Stomach (tissue), 8 donors: ENCODE measurements at regions not wholly inside any gene's neighbourhood (a gene's known extent, or its start where the extent isn't known, plus 50 kb on each side); places are given as distances from the start of the nearest gene placed in this dataset.
"Not testable (repeated sequence)": the region's sequence is repeated elsewhere in the genome, so short reads cannot be mapped to it uniquely, and the experiment has no call there.

Experiments
- DNase-seq, 2 donors: peaks; one replicate each; pipeline versions ENCODE4 v3.0.0 to v3.0.0-alpha.2; 2013 to 2019
- H3K27ac ChIP-seq, 5 donors: fragments of 200-600 bp in 4 of 5; sonication (generic) in 4 of 5; one replicate each; pipeline ENCODE4 v1.5.1; 2013 to 2019; ENCODE audit warnings: mild to moderate bottlenecking in 1 of 5, moderate library complexity in 1 of 5
- H3K27me3 ChIP-seq, 3 donors: fragments of 200-600 bp; sonication (generic); one replicate each; pipeline ENCODE4 v1.5.1; 2017 to 2019; ENCODE audit warnings: mixed run types in 1 of 3
- H3K36me3 ChIP-seq, 4 donors: fragments of 200-600 bp; sonication (generic); 1 replicate in 3 of 4; 2 replicates in 1 of 4; pipeline ENCODE4 v1.5.1; 2016 to 2019
- H3K4me1 ChIP-seq, 4 donors: fragments of 200-600 bp; sonication (generic); one replicate each; pipeline ENCODE4 v1.5.1; 2016 to 2019
- H3K4me3 ChIP-seq, 4 donors: fragments of 200-600 bp; sonication (generic) in 3 of 4; one replicate each; pipeline ENCODE4 v1.5.1; 2016 to 2019; ENCODE audit warnings: mild to moderate bottlenecking in 1 of 4
- H3K9me3 ChIP-seq, 4 donors: fragments of 200-600 bp; sonication (generic); one replicate each; pipeline ENCODE4 v1.5.1; 2016 to 2019
- EP300 ChIP-seq: sonication (generic); formaldehyde crosslinking; IDR thresholded peaks from one replicate; pipeline ENCODE4 v1.6.1; 2017; ENCODE audit warnings: antibody characterized with exemption
- POLR2A ChIP-seq, 4 donors: fragments of 450-650 bp; IDR thresholded peaks; one replicate each; pipeline ENCODE4 v1.6.1; 2016; ENCODE audit warnings: antibody characterized with exemption in 4 of 4, control low read depth in 2 of 4, mild to moderate bottlenecking in 1 of 4, moderate library complexity in 1 of 4
- POLR2AphosphoS5 ChIP-seq, 3 donors: sonication (generic); formaldehyde crosslinking; IDR thresholded peaks; one replicate each; pipeline ENCODE4 v1.6.1; 2016; ENCODE audit warnings: antibody characterized with exemption in 3 of 3
- WGBS, 5 donors: extraction: QIAGEN DNeasy Blood & Tissue Kit in 3 of 5; methylation state at CpG; one replicate each; pipeline versions ENCODE4 v1.1.5 to v1.1.7; 2013 to 2018; 5-methylcytosine and 5-hydroxymethylcytosine counted together
- intact Hi-C: fragments of 100-400 bp; cut with DNase I; formaldehyde crosslinking; loops from one replicate; pipeline ENCODE4 v1.15.1; 2023; ENCODE audit warnings: low total_unique reads
- TF ChIP-seq, protein P1 (sequence below), 7 experiments: fragments of 450-650 bp in 4 of 7; fragments of 200-600 bp in 3 of 7; sonication (generic) in 3 of 7; IDR thresholded peaks; one replicate each; pipeline ENCODE4 v1.5.1; 2016 to 2019; ENCODE audit warnings: antibody characterized with exemption in 7 of 7, control low read depth in 2 of 7, mild to moderate bottlenecking in 1 of 7
- donor health status: healthy with polysubstance abuse.
- donor health status: Bipolar disorder and iron deficiency.
- donor health status: healthy.

- 48 to 53% (median 52%) methylated on average over 14 of the region's 14 CpGs for WGBS, 5 donors
- DNase-seq = peak; percentile 34 to 87
- H3K27me3 ChIP-seq, H3K27ac ChIP-seq, H3K4me3 ChIP-seq, H3K9me3 ChIP-seq, H3K36me3 ChIP-seq, intact Hi-C loops, H3K4me1 ChIP-seq: not testable (repeated sequence)
- TF ChIP-seq, protein P1, sequence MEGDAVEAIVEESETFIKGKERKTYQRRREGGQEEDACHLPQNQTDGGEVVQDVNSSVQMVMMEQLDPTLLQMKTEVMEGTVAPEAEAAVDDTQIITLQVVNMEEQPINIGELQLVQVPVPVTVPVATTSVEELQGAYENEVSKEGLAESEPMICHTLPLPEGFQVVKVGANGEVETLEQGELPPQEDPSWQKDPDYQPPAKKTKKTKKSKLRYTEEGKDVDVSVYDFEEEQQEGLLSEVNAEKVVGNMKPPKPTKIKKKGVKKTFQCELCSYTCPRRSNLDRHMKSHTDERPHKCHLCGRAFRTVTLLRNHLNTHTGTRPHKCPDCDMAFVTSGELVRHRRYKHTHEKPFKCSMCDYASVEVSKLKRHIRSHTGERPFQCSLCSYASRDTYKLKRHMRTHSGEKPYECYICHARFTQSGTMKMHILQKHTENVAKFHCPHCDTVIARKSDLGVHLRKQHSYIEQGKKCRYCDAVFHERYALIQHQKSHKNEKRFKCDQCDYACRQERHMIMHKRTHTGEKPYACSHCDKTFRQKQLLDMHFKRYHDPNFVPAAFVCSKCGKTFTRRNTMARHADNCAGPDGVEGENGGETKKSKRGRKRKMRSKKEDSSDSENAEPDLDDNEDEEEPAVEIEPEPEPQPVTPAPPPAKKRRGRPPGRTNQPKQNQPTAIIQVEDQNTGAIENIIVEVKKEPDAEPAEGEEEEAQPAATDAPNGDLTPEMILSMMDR (IDR thresholded peaks at IDR 0.05) = peak in 5 of 7 experiments; percentile 55 to 68 (median 63)
Measured at GRCh38 chr11:128031538-128032134, 555.7 kb downstream of the ETS1 start.

DNA sequence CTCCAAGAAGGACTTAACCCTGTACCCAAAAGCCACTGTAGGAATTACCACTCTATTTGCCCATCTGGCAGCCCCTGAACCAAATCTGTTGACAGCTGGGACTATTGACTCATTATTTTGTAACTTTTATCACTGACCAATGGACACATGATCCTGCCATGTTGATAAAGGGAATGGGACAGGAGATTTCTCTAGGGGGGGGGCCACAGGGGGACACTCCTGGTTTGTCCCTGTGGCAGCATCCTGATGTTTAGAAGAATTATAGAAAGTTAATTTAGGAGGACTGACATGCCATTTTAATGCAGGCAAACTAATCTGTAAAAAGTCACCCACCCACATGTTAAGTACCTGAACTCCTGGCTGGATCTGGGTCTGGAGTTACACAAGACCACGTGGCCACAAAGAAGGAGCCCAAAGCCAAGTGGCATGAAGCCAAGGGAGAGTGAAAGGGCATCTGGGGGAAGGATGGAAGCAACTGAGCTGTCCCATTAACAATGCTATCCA is 558.1 kb downstream of the ETS1 start:
- Histone ChIP-seq H3K27ac (no peak overlapping the region), H3K4me3 (no peak overlapping the region), H3K36me3 (no peaks in the 10 kb centered on the region), H3K27me3 (peaks cover 0 to 13% (median 0%) of the 10 kb centered on the region in 3 donors), H3K9me3 (no peaks in the 10 kb centered on the region), H3K4me1 (no peaks in the 10 kb centered on the region)
- WGBS, 5 donors = 0% methylated on average over 1 of the region's 1 CpG
- intact Hi-C loops = no loop called here
- TF ChIP-seq EP300 = no peak
- TF ChIP-seq POLR2AphosphoS5 (IDR thresholded peaks at IDR 0.05) = no peak
- no peak for TF ChIP-seq POLR2A (IDR thresholded peaks at IDR 0.05)
- TF ChIP-seq, protein P1 (IDR thresholded peaks at IDR 0.05) = no peak
- DNase-seq = no peak

DNA sequence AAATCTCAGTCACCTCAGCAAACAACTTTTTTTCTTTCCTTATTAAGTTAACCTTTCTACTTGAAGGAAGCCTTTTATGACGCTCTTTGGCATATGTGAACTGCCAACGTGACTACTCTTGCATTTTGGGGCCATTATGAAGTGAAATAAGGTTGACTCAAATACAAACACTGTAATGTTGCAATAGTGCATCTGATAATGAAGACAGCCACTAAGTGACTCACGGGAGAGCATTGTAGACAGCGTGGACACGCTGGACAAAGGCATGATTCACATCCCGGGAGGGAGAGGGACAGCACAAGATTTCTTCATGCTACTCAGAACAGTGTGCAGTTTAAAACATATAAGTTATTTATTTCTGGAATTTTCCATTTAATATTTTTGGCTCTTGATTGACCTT is 560.8 kb downstream of the ETS1 start:
- Histone ChIP-seq H3K4me1 (no peaks in the 10 kb centered on the region), H3K27ac (no peak overlapping the region), H3K36me3 (no peaks in the 10 kb centered on the region), H3K27me3 (peaks cover 0 to 13% (median 0%) of the 10 kb centered on the region in 3 donors), H3K4me3 (no peak overlapping the region), H3K9me3 (no peaks in the 10 kb centered on the region)
- TF ChIP-seq POLR2AphosphoS5 (IDR thresholded peaks at IDR 0.05) (peak in 1 of 3 donors; percentile 54), EP300 (no peak)
- intact Hi-C loops = no loop called here
- 46 to 55% (median 49%) methylated on average over 6 of the region's 6 CpGs for WGBS, 5 donors
- no peak for DNase-seq

DNA sequence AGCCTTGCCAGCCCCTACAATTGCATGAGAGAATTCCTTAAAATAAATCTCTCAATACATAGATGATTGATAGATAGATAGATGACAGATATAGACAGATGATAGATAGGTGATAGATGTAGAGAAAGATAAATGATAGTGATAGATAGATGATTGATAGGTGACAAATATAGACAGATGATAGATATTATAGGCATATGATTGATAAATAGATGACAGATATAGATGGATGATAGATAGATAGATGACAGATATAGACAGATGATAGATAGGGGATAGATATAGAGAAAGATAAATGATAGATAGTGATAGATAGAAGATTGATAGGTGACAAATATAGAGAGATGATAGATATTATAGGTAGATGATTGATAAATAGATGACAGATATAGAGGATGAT is 564.6 kb downstream of the ETS1 start:
- no peaks in the 10 kb centered on the region for H3K36me3 ChIP-seq
- no peaks in the 10 kb centered on the region for H3K4me1 ChIP-seq
- H3K4me3 ChIP-seq = no peak overlapping the region
- intact Hi-C loops = no loop called here
- TF ChIP-seq EP300 (no peak), POLR2AphosphoS5 (IDR thresholded peaks at IDR 0.05) (no peak), POLR2A (IDR thresholded peaks at IDR 0.05) (no peak)
- TF ChIP-seq, protein P1 (IDR thresholded peaks at IDR 0.05) = no peak
- H3K9me3 ChIP-seq = no peaks in the 10 kb centered on the region
- no peak for DNase-seq
- peaks cover 0 to 7% (median 0%) of the 10 kb centered on the region in 3 donors for H3K27me3 ChIP-seq
- no peak overlapping the region for H3K27ac ChIP-seq

GRCh38 chr11:128022007-128022368 is 565.4 kb downstream of the ETS1 start:
- 57 to 74% (median 74%) methylated on average over 3 of the region's 3 CpGs for WGBS, 5 donors
- no peak for TF ChIP-seq POLR2AphosphoS5 (IDR thresholded peaks at IDR 0.05)
- TF ChIP-seq POLR2A (IDR thresholded peaks at IDR 0.05) = no peak
- TF ChIP-seq EP300 = no peak
- TF ChIP-seq, protein P1 (IDR thresholded peaks at IDR 0.05) = no peak

More at GRCh38 chr11:128022007-128022368, 565.4 kb downstream of the ETS1 start:
- H3K4me1 ChIP-seq = no peaks in the 10 kb centered on the region
- no peaks in the 10 kb centered on the region for H3K9me3 ChIP-seq
- intact Hi-C loops = no loop called here
- no peak overlapping the region for H3K4me3 ChIP-seq
- H3K36me3 ChIP-seq = no peaks in the 10 kb centered on the region
- H3K27ac ChIP-seq = no peak overlapping the region
- H3K27me3 ChIP-seq = peaks cover 0 to 7% (median 0%) of the 10 kb centered on the region in 3 donors
- DNase-seq = no peak
